ENCODE measurements at regions not wholly inside any gene's neighbourhood (a gene's known extent, or its start where the extent isn't known, plus 50 kb on each side); places are given as distances from the start of the nearest gene placed in this dataset.

- DNase-seq: peak; percentile 91
Measured at GRCh38 chr6:119575721-119576120, 226.2 kb upstream of the MAN1A1 start.

DNA sequence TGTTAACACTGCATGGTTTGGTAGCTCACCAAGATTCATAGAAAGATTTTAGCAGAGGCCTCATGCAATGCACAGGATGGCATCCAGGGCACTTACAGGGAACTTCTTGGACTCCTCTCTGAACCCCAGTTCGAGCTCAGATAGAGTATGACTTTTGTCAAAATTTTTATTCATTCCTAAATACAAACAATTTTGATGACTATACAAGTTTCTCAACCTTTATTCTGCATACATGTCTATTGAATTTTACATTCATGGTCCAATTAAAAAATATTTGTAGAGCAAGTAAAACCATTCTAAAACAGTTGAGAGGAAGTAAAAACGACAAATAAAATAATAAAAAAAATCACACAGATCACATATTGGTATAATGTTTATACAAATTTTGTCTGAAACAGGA, 219.0 kb upstream of the MAN1A1 start:
- no peak for DNase-seq

DNA sequence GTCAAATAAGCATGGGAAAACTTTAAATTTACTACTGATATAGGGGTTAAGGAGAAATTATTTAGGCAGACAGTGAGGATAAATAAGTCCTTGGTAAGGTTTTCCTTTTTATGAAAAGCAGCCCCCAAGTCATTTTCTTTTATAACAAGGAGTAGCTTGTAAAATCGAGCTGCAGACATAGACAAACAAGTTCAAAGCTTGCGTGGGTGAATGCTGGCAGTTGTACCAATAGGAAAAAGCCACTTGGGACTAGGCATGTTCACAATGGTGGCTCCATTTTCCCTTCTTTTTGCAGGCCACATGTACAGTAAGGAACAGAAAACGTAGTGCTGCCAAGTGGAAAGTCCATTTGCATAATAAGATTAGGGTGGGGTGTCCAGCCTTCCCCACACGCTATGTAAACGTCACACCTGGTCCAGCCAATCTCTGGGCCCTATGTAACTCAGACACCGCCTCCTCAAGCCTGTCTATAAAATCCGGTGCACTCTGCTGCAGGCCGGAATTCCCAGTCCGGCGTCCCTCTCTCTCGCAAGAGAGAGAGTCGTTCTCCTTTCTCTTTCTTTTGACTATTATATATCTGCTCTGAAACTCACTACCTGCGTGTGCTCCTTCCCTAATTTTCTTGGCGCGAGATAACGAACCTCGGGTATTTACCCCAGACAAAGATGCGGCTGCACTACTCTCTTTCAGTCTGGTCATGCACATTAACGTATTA, 217.1 kb upstream of the MAN1A1 start:
- DNase-seq: no peak

DNA sequence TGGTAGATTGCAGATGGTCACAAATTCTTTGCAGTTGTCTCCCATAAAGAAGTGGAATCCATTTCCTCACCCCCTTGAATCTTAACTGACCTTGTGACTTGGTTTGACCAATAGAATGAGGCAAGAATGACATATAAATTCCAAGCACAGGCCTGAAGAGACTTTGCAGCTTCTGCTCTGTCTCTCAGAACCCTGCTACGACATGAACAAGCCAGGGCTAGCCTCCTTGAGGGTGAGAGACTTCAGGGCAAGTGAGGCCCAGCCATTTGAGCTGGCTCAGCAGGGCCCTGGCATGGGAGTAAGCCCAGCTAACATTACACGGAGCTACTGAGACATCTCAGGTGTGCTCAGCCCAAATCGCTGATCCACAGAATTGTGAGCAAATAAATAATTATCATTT, 216.3 kb upstream of the MAN1A1 start:
- no peak for DNase-seq

DNA sequence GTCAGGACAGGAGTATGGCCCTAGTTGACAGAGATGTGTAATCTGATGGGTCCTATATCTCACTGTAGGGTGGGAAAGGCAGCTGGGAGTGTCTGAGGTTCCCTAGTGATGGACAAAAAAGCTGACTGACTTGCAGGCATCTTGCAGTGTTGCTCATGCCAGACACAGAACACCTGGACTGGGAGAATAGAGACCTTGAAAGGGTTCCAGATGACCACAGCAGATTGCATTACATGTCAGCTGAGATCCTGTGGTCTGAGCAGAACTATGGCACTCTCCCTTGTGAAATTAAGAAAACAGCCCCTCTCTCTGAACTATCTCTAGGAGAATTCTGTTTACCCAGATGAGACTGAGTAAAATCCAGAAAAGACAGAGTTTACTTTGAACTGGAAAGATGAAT, 212.6 kb upstream of the MAN1A1 start:
- no peak for DNase-seq

DNA sequence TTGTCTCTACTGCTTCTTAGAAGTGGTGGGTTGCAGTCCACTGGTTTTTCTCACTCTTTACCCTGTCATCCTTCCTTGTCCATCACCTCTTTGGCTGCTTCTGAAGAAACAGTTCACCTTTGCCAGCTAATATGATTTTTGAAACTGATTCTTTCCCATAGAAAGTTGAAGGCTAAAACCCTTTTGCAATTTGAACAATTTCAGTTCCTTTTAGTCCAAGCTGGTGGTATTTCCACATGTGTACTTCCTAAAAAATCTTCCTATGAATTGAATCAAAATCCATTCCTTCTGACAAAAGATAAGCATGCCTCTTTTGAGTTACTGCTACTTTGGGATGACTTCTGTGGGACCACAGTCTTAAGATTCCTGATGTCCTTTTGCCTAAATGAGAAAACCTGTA, 210.0 kb upstream of the MAN1A1 start:
- no peak for DNase-seq

- DNase-seq: no peak
Measured at GRCh38 chr6:119557239-119557638, 207.7 kb upstream of the MAN1A1 start.

DNA sequence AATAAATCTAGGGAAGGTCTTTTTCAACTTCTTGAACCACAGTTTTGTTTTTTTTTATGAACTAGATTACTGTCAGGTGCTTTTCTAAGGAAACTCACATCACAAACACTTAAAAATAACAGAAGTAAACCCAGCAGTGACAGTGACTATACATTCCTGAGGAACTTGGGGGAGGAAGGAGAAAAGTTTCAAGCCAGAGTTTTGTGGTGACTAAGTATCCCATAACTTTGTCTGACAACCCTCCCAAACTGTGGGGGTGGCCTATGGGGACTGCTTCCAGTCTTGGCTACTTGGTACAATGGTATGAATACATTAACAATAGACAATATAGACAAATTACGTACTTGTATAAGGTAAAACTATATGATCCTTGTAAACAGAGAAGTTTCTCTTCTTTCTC, 202.5 kb upstream of the MAN1A1 start:
- no peak for DNase-seq

GRCh38 chr6:119547024-119547423, 197.5 kb upstream of the MAN1A1 start:
- no peak for DNase-seq

- no peak for DNase-seq
Measured at GRCh38 chr6:119545245-119545644, 195.7 kb upstream of the MAN1A1 start.

DNA sequence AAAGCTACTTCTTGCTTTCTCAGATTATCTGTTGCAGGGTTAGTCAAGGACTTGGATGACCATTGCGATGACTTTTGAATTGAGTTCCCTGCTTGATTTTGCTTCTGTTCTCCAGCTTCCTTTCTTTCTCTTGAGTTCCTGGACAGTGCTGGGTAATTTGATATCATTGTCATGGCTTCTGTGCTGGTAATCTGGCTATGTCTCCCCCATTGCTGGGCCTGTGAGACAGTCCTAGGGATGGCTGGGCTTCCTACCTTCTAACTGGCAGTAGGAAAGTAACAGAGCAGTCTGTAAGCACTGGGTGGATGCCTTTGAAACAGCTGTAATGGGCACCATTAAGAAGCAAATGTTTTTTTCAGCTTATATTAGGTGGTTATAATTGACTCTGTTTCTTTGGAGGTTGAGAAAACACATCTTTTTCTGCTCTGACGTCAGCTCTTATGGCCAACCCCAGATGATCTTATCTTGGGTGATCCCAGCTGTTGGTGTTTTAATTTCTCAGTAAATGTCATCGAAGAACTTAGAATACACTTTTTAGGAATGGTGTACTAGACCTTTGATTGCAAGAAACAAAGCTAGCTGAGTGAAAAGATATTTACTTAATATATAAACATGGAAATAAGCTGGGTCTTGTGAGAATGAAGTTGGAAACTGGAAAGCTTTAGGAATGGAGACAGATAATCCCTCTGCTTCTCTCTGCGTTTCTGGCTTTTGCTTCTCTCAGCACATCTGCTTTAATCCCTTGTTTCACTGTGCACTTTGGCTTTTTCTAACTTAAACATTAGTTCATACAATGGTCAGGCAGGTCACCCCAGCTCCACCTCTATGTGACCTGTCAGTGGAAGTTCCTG, 195.0 kb upstream of the MAN1A1 start:
- DNase-seq: no peak

- no peak for DNase-seq
Measured at GRCh38 chr6:119543332-119543731, 193.8 kb upstream of the MAN1A1 start.

- no peak for DNase-seq
Measured at GRCh38 chr6:119542037-119542436, 192.5 kb upstream of the MAN1A1 start.

DNA sequence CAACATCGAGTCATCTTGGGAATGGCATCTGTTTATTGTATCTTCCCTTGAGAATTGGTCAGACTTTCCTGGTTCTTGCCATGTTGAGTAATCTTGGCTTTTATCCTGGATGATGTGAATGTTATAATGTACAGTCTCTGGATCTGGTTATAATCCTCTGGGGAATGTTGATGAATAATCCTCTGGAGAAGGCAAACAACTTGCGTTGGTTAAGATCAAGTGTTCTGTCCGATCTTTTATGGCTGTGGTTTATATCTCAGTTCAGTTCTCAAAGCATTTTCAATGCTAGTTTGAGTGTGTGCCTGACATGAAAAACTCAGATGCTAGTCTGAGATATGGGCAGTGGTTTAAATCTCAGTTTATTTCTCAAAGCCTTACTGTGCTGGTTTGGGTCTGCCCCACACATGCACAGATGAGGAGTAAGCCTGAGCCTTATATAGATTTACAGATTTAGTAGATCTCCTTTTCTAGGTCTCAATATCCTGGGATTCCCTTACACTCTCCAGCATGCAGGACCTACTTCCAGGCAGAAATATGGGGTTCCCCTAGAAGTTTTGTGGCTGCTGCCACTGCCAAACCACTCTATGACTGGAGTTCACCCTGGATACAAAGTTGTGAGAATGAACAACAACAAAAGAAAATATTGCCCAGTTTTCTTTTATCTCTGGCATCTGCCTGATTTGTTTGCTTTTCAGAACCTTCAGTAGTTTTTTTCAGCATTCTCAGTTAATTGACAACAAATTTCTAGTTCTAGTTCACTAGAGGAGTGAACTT, 191.8 kb upstream of the MAN1A1 start:
- DNase-seq: no peak

DNA sequence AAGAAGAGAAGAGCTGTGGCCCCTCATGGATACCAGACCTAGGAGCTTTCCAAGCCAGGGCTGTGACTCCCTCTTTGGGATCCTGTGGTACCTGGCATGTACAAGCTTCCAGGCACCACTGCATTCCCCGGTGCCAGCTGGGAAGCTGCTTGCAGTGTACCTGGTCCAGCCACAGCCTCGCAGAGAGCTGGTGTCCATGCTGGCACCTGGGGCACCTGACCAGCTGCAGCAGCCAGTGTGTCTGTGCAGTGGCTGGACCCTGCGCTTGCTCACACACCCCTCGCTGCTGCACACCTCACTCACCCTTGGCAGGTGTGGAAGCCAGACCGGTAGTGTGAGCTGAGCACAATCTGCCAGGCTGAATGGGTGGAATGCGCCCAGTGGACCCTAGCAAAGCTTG, 190.9 kb upstream of the MAN1A1 start:
- DNase-seq: no peak

DNA sequence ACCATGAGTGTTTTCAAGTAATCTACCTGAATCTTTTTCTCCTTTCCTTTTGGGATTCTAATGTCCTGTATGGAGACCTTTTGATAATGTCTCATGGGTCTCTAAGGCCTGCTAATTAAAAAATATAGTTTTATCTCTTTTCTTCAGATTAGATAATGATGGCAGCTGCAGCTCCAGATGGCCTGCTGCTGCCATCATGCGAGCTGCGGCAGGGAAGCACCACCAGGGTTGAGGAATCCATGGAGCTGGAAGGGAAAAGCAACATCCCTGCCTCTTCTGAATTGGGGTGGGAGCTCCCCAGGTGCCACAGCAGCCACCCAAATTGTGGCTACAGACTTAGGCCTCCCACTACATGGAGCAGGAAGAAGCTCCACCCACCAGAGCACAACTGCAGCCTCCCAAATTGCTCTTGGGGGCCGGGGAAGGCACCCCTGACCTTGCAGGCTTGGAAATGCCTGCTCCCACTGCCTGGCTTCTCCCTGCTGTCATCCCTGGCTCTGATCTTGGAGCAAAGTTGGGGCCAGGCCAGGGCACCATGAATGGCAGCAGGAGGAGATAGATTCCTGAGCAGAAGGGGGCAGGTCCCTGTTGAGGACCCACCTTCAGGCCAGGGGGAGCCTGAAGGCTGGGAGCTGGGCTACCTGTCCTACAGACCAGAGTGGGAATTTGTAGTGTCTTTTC, 189.6 kb upstream of the MAN1A1 start:
- DNase-seq: no peak

GRCh38 chr6:119536666-119537065, 187.1 kb upstream of the MAN1A1 start:
- no peak for DNase-seq

GRCh38 chr6:119535332-119535731, 185.8 kb upstream of the MAN1A1 start:
- DNase-seq: no peak

DNA sequence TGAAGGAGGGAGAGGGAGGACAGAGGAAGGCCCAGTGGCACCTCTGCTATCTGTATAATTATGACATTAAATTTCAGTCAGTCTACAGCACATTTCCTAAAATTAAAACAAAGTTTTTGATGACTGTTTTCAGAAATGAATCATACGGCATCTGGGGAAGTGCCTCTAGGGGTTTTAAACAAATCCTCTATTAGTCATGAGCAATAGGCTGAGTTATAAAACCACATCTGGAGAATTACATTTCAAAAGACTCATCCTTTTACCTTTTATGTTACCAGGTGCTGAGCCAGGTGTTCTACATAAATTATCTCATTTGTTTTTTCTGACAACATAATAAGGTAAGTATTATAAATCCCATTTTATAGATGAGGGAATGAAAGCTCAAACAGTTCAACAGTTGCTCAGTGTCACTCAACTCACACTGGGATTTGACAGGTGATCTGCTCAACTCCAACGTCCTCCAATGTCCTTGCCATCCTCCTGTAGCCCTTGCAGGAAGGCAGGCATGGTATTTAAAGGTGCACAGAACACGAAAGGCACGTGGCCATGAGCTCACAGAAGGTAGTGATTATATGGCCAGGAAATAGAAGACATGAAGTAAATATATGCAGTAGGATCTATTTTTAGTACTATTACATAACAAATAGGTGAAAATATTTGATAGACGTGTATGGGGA, 184.2 kb upstream of the MAN1A1 start:
- no peak for DNase-seq

DNA sequence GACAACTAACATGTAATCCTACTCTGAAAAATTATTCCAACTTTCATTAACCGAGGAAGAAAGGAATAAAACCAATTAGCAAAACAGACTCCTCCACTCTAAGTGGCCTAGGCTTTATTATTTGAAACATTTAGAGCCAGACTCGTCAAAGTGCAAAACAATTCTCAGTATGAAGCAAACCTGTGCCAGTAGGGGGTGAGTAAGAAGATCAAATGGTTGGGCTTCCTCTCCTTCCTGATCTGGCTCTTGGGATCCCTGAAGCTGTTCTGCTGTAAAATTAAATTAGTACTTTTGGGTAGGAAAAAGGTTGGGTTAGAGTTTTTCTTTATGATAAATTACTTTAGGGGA, 177.6 kb upstream of the MAN1A1 start:
- DNase-seq: no peak

GRCh38 chr6:119526561-119527230, 177.1 kb upstream of the MAN1A1 start:
- DNase-seq: no peak

GRCh38 chr6:119524410-119524809, 174.8 kb upstream of the MAN1A1 start:
- DNase-seq: no peak

Data from islet precursor cell (in vitro differentiated cells).